ENCODE measurements at regions not wholly inside any gene's neighbourhood (a gene's known extent, or its start where the extent isn't known, plus 50 kb on each side); places are given as distances from the start of the nearest gene placed in this dataset.
A peak's percentile ranks its signal among the peaks of the same experiment; 100 is the strongest.

DNA sequence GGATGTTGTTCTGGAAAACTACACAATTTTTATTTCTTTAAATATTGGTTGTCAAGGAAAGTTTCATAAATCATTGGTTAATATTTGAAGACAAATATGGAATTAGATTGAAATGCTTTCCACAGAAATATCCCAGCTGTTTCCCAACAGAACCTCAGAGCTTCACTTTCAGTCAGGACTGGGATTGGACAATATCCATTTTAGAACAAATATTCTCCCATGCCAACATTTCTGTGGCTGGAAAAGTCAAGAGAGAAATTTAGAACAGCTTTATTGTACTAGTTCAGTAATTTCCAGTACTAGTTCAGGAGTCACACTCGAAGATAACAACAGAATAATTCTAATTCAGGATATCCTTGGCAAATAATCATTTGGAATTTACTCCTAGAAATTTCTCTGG lies 116.1 kb upstream of the TUT7 start:
- no peak for DNase-seq

DNA sequence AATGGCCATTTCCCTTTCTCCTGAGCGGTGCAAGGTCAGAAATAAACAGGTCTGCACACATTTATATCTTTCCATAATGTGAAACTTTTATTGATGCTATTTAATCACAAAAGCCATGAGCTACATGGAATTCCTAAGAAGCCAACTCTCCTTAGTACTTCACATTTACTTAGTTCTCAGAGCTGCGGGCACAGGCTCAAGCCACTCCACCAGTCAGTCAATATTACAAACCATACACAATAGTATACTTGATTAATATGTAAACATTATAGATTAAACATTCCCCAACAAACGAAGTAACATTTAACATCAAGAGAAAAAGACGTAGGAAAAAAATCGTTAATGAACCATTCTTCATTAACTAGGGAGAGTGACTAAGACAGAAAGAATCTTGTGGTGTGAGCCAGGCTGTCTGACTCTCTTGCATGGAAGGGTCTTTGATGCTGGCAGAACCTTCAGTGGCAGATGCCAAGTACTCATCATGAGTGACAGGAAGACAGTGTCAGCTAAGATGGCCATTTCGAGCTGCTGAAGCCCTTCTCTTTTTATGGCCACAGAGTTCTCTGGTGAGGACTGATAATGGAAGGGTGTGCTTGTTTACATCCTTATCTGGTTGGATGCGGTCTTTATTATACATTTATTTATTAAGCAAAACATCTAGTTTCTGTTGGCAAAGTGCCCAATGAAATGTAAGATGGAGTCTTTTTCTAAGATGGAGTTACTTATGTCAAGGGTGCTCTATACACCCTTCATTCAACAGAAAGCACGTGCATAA lies 115.5 kb upstream of the TUT7 start:
- DNase-seq, result no peak

DNA sequence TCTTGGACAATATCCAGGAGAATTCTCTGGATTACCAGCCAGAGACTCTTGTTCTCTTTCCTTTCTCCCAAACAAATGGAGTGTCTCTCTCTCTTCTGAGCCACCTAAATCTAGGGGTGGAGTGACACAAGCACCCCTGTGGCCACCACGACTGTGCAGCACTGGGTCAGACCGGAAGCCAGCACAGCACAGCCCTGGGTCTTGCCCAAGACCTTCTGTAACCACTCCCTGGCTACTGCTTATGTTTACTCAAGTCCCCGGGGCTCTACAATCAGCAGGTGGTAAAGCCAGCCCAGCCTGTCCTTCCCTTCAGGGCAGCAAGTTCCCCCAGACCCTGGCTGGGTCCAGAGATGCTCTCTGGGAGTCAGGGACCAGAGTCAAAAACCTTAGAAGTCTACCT lies 110.0 kb upstream of the TUT7 start:
- no peak for DNase-seq

DNA sequence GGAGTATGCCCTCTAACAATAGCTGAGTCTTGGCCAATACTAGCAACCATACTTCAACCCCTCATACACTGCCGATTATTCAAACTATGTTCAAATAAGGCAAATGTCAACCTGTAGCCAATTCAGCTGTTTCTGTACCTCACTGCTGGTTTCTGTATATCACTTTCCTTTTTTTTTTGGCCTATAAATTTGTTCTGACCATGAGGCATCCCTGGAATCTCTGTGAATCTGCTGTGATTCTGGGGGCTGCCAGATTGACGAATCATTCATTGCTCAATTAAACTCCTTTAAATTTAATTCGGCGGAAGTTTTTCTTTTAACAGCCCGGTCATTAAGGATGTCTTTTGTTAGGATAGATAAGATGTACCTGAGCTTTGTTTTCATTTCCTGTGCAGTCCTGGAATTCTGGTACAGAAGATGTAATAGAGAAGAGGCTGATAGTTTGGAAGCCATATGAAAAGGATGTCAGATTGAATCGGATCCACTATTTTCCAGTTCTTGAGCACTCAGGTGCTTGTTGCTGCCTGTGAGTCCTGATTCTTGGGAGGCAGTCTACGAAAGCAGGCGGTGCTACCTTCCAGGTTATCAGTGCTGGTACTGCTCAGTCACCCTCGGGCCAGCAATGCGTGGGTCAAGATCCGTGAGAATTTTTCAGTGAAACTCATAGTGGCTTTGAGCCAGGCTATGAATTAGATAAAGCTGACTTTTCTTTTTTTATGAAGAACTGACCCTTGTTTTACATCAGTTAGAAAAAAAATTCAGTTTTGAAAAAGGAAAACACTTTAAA lies 106.2 kb upstream of the TUT7 start:
- DNase-seq, result no peak

DNA sequence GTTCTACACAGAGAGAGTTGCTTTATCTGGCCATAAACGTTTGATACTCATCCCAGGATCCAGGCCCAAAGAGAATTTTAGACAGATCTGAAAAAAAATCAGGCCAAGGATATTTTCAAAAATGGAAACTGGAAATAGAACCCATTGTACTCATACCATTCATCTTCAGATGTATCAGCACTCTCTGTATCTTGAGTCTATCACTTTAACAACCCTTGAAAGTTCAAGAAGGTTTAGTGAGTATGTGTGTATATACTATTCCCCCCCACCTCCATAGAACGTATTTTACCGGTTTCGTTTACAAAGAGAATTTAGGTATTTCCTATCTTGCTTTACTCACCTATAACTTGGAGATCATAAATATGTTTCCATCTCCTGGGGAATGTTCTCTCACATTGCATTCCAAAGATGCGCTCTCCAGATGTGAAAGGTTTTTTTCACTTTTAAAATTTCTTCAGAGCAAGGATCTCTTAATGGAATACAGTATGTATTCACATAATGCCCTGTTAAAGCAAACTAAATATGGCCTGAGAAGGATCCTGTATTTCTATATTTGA lies 105.5 kb upstream of the TUT7 start:
- DNase-seq, result no peak

DNA sequence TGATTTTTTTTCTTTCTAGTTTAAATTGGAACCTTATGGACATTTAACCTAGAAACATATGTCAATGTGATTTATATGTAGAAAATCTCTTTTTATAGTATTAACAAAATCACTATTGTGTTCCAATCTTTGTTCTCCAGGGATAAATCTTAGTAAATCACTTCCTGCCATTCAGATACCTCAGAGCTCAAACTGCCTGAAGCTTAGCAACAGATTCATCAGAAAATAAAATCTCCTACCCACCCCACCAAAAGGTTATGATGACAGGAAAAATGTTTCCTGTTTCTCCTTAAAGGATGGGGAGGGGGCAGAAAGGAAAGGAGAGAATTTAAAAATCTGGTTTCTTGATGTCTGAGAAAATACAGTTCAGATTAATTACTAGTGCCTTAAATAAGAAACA lies 105.0 kb upstream of the TUT7 start:
- no peak for DNase-seq

DNA sequence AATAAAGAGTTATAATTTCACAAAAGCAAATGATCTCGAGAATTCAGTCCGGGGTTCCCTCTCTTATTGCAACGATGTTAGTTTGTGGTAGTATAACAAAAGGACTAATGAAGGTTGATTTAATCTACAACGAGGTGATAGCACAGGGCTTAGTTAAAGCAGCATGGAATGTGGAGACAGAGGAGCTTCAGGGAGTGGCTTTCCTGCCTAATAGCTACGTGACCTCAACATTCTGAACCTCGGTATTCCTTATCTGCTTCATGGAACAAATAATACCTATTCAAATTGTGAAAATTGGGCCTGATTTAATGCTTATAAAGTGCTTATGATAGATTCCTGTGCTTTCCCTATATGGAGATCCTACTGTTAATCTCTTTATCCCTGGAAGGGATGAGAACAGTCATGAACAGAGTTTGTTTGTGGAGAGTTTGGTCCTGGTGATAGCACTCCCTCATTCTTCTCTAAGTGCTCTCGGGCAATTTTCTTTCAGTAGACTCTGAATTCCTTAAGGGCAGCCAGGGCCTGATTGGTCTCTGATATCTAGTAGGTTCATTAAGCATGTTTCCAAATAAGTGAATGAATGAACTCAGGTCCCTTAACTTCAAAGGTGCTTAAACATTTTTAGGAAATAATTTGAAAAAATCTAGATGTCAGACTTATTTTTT lies 104.1 kb upstream of the TUT7 start:
- DNase-seq, result no peak

DNA sequence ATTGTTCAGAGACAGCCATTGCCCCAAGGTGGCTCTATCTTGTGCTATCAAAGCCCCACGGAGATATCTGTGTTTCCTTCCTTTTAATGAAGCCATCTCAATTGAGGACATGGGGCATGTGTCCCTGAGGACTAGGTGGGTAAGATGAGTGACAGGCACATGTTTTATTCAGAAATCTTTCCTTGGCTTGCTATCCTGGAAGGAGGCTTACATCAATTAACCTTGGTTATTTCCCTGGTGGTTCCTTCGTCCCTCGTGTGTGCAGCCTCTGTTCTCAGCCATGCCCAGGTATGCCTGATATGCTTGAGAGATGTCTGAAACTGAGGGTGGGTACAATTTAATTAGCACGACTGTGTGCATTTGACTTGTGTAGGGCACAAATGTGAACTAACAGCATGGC lies 102.2 kb upstream of the TUT7 start:
- DNase-seq, result no peak

DNA sequence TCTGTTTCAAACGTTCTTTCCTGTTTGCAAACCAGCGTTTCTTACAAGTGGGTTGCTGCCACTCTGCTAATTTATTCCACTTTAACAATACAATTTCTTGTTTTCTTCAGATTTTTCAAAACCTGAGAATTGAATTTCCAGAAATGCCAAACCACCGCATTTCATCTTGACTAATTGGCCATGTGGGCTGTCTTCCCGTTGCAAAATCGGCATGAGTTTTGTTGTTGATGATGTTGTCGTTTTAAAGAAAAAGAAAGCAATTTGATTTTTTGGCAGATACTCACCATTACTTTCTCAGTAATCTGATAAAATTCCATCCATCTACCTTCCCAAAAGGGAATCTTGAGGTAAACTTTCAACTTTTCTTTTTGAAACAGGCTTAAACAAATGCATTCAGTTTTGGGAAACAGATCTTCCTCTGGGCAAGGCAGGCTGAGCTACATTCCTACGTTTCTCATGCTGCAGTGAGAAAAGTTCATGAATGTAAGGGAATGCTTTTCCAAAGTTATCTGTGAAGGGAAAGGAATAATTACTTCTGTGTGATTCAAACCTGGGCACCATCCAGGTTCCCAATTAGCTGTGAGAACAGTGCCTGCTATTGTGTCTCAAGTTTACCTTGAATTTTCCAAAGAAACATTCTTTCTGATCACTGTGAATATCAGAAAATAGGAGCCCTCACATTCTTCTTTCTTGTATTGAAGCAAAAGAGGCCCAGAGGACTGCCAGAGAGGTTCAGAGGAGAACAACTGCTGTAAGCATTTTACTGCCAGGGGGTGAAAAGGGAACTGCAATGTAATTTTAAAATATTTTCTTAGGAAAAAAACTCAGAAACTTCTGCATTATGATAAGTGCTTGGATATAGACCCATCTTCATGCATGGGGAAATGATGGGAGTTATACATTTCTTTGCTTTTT lies 100.7 kb upstream of the TUT7 start:
- no peak for DNase-seq

DNA sequence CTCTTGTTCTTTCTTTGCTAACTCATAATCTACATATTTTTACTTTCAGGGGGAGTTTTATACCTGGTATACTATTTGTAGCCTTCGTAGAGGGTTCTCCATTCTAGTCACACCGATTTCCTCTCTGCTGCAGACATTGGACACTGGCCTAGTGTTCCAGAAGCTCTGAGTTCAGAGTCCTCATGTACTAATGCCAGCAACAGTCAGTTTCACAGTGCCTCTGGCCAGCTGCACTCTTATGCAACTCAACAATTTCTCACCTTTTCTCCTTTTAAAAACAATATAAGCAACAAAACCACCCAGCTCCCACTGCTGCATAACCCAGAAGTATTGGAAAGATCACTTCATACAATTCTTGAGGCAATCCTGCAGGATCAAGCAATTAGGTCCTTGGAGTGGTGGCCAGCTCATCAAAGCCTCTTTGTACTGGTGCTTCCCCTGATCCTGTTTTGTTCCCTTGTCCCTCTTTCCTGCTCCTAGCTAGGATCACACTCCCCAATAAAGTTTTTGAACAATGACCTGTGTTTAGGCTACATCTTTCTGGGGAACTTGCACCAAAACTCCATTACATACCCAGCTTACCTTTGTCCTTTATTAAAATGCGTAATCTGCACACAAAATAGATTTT lies 98.1 kb upstream of the TUT7 start:
- no peak for DNase-seq

DNA sequence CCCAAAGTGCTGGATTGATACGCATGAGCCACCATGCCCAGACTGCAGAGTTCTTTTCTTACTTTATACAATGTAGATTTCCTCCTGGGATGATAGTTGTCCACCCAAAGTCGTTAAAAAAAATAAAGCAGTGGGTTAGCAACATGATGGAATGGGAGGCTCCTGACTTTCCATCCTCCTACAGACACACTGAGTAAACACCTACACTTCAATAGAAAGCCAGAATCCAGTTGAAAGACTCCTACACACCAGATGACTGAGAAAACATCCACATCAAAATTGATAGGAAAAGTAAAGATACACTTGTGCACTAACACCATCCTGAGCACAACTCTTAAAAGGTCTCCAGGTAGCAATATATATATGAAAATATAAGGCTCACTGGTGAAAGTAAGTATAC lies 95.0 kb upstream of the TUT7 start:
- no peak for DNase-seq

DNA sequence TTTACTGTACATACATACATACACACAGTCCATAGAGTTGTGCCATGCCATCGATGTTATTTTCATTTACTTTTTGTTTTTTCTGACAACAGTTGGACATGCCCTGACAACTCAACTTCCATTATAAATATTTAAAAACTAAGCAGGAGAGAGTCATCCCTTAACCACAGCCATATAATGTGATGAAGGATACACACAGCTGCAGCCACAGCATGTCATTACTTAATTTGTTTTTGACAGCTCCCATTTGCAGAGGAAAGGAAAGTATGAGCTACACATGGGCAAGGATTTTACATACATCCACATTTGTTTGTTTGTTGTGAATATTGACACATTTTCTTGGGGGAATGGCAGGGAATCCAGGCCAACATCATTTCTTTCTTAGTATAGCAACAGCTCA lies 91.5 kb upstream of the TUT7 start:
- no peak for DNase-seq

DNA sequence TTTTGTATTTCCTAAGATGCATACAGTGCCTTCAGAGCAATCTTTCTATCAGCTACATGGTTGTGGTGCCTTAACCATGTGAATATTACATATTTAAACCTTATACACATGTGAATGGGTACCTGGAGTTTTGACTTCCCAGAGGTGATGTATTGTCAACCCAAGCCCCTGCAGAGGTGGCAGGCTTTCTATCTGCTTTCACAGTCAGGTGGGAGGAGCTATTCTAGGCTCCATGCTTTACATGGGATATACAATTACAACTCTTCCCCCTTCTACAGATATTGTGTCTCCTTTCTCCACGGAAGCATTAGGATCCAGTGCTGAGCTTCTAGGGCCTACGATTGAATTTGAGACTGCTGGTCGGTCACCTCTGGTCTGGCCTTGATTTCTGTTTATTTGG lies 89.8 kb upstream of the TUT7 start:
- DNase-seq, result no peak

DNA sequence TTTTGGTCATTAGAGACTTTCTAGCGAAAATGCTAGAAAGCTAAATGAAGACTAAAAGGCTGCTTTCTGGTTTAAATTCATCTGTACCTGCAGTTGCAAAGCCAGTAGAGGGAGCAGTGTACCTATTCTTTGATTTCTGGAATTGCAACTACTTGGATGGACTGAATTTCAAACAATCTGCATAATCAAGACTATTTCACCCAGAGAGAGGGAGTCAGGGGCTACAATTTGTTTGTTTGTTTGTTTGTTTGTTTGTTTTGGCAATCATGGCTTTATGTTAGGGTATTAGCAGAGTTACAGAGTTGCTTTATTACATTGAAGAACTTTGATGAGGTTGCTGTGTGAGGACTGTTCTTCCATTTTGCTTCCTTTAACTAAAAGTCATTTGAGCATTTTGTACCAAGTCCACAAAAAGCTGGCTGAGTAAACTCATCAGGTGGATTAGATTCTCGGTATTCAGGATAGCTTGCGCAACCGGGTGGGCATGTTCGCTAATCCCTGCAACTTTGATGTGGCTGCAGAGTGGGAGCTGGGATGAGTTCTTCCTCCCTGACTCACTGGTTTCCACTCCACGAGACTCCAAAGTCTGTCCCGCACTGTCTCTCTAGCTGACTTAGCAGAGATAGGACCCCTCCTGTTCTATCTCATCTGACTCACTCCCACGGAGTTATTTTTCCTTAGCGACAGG lies 80.0 kb upstream of the TUT7 start:
- DNase-seq, result peak; percentile 28

DNA sequence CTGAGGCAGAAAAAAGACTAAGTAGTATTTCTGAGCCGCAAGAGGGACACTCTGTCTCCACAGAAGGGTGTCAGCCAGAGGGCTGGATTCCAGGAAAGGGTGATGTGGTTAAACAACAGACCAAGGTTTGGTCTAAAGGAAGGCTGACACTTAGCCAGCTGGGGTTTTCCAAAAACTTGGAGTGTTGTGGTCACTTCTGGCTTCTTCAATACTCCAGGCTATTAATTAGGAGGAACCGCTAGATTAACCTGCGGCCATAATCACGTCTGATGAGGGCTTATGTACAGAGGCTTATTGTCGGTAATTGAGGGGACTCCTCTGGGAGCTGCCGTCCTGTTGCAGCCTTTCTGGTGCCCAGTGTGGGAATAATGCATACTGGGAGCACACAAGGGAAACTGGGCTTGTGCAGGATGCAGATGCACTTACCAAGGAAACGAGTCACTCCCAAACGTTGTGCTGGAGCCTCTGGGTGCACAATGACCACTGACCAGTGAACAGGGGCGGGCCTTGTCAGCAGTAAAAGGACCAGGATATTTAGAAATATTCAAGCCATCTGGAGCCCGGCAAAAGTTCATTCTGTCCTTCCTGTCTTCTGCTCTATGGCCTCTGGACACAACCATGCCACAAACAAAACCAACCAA lies 70.2 kb upstream of the TUT7 start:
- no peak for DNase-seq

DNA sequence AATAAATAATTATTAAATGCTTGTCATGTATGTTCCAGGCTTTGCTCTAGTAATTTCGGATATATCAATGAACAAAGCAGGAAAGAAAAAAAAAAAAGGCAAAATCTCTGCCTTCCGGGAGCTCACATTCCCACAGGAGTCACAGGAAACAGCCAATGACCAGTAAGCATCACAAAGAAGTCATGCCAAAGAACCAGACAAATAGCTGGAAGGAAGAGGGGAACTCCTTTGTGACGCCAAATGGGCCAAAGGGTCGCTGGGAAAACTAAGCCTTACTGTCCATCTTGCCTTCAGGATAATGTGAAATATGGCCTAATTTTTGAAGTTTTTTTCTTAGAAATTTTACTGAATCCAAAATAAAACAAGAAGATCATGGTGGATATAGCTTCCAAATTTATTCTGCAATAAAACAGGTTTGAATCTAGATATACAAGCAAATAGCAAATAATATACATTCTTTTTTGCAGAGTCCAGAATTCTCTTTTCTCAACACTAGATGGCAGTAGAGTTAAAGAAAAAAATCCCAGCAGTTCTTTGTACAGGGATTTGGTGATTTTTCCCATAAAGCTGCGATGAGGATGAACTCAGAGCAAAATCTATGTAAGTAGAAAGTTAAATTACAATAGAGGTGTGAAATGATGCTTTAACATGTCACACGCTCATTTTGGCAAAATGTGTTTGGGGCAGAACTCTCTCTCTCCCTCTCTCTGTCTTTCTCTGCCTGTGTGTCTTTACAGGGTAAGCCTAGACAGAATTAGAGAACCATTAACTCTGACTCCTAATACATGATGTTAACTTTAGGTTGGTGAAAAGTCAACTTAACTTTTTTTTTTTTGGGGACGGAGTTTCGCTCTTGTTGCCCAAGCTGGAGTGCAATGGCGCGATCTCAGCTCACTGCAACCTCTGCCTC lies 60.0 kb upstream of the TUT7 start:
- DNase-seq, result peak; percentile 26

DNA sequence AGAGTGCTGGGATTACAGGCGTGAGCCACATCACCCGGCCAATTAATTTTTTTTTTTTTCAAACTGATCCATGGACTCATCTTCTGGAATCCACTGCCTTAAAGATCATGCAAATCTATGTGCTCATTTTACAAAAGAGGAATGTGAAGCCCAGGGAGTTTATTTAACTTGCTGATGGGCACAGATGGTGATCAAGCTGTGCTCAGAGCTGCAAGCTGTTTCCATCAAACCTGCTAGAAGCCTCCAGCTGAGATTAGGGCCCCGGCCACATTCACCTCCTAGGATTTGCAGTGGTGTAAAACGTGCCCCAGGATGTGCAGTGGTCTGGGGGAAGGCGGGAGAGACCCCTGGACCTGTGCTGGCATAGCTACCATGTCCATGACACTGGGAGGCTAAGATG lies 56.1 kb upstream of the TUT7 start:
- DNase-seq, result no peak

DNA sequence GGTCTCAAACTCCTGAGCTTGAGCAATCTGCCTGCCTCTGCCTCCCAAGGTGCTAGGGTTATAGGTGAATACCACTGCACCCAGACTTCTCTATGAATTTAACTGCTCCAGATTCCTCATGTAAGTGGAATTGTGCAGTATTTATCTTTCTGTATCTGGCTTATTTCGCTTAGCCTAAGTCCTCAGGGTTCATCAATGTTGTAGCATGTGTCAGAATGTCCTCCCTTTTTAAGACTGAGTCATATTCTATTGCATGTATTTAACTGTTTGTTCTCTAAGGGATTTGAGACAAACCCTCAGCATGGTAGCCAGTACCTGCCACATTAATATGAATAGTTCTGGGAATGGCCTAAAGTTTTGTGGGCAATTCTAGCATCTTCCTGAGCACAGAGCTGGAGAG lies 53.9 kb upstream of the TUT7 start:
- no peak for DNase-seq

DNA sequence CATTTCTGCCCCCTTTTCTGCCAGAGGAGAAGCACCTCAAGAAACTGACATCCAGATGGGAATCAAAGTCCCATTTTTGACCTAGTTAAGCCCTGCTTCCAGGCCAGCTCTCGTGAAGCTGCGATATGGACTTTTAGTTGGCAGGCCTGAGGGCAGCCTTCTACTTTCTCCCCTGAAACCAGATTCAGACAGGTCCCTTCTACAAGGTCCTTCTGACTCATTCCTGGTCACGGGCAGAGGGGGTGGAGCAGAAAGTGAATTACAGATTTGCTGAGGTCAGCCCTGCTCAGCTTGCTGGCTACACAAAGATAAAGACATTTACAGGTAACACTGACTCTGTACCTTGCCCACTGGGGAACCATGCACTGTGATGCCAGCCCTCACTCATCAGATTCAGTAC lies 52.8 kb upstream of the TUT7 start:
- no peak for DNase-seq

DNA sequence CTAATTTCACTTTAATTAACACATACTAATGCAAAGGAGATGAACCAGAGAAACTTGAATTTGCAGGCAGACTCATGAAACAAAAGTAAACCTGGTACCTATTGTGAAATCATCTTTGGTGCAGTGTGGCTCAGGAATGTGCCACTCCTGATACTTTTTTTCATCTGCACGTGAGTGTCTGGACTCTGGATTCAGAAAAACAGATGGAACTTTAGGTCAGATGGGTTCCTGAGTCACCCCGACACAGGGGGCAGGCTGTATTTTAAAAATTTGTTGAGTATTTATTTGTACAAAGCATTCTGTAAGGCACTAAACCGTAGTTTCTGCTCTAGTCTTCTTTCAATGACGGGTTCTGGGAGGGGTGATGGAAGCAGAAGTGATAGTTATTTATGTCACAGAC lies 52.2 kb upstream of the TUT7 start:
- DNase-seq, result no peak
